DOHH2 (cell line): ENCODE measurements at regions not wholly inside any gene's neighbourhood (a gene's known extent, or its start where the extent isn't known, plus 50 kb on each side); places are given as distances from the start of the nearest gene placed in this dataset.

Experiments
- CTCF ChIP-seq: fragments of 200-600 bp; sonication (generic); IDR thresholded peaks from one replicate; pipeline ENCODE4 v1.5.1; 2014; ENCODE audit warnings: antibody characterized with exemption, mild to moderate bottlenecking, low read depth, low read length; ENCODE audit not compliant: poor library complexity, severe bottlenecking
- EZH2phosphoT487 ChIP-seq: fragments of 200-600 bp; sonication (generic); IDR thresholded peaks from 2 replicates; pipeline ENCODE4 v1.6.1; 2017; ENCODE audit warnings: borderline replicate concordance, mild to moderate bottlenecking, antibody characterized with exemption, low read length, moderate library complexity, mixed read lengths

GRCh38 chr1:90391126-90391525, 326.0 kb downstream of the BARHL2 start:
- TF ChIP-seq CTCF (no peak), EZH2phosphoT487 (no peak)
